HG02970 (cell line): ENCODE measurements at regions not wholly inside any gene's neighbourhood (a gene's known extent, or its start where the extent isn't known, plus 50 kb on each side); places are given as distances from the start of the nearest gene placed in this dataset.

Experiments used
- ATAC-seq: cut with Tn5 transposase; IDR thresholded peaks from one replicate; pipeline ENCODE4 v1.9.1; 2021; ENCODE audit warnings: mild to moderate bottlenecking, moderate library complexity, moderate number of reproducible peaks; ENCODE audit not compliant: unreplicated experiment, low FRiP score

DNA sequence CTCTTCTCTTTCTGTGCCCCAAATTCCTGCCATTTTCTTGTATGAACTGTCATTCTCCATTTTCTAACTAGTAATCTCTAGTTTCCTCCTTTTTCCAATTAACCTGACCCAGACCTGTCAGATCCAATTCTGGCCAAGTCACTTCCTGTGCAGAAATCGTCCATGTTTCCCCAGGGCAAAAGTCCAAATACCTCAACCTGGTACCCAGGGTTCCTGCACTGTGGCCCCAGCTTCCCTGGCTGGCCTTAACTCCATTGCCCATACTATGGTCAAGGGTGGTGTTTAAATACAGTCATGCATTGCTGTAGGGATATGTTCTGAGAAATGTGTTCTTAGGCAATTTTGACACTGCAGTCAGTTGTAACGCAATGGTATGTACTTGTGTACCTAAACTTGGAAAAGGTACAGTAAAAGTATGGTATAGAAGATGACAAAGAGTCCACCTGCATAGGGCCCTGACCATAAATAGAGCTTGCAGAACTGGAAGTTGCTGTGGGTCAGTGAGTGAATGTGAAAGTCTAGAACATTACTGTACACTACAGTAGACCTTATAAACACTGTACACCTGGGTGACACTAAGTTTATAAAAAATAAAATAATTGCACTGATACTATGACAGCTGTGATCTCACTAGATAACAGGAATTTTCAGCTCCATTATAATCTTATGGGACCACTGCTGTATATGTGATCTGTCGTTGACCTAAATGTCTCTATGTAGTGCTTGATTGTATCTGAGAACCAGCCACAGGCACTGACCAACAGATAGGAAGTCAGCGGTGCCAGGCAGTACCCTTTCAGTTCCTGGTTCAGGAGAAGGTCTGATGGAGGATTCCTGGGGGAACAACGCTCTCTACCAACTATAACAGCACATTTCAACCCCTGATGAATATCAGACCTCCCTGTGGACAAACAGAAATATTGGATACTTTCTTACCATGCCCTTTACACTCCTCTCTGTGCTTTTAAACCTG lies 336.1 kb upstream of the PROK2 start:
- ATAC-seq = no peak

- ATAC-seq = no peak
Observed at GRCh38 chr3:72120039-72120438, 335.1 kb upstream of the PROK2 start.

DNA sequence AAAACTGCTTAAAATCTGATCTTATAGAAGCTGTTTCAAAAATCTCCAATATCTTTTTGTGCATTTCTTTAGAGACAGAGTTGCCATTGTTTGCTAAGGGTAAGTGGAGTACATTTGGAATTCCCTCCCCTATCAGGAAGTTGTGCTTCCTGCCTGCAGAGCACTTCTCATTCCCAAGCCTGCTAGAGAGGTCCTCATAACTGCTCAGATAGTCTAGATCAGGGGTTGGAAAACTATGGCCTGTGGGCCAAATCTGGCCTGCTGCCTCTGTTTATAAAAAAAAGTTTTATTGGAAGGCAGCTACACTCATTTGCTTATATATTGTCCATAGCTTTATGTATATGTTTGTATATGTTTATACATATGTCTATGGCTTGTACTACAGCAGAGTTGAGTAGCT lies 333.7 kb upstream of the PROK2 start:
- no peak for ATAC-seq

- no peak for ATAC-seq
Observed at GRCh38 chr3:72116226-72116625, 331.3 kb upstream of the PROK2 start.

- no peak for ATAC-seq
Observed at GRCh38 chr3:72115307-72115706, 330.4 kb upstream of the PROK2 start.

DNA sequence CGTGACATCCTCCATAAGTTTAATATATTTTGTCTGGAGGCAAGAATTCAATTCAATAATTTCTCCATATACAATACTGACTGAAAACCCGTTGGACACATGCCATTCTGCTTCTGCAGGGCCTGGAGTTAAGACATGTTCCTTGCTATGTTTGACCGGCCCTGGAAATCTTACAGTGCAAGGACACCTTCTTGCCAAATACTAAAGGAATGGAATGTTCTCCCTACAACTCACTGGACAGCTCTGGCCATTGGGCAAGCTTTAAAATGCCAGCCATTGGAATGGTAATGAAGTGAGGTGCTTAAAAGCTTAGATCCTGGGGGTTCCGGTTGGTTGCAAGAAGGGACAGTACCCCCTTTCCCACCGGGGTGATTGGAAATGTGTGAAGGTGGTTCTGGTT lies 329.8 kb upstream of the PROK2 start:
- no peak for ATAC-seq

DNA sequence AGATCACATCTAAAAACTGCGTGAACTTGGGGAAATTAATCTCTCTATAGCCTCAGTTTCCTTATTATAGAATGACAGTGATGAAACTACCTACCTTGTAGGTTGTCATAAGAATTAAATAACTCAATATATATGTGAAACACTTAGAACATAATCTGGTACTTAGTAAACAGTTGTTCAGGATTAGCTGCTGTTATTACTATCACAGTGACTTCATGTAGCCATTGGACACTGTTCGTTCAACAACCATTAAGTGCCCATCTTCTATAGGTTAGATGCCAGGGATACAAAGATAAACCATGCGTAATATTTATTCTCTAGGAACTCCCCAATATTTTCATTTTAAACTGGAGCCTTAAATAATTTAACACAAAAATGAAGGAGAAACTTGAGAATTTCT lies 329.0 kb upstream of the PROK2 start:
- no peak for ATAC-seq

- ATAC-seq = no peak
Observed at GRCh38 chr3:72113564-72113963, 328.6 kb upstream of the PROK2 start.

GRCh38 chr3:72112435-72112834 lies 327.5 kb upstream of the PROK2 start:
- ATAC-seq = no peak

- ATAC-seq = no peak
Observed at GRCh38 chr3:72111265-72112205, 326.6 kb upstream of the PROK2 start.

DNA sequence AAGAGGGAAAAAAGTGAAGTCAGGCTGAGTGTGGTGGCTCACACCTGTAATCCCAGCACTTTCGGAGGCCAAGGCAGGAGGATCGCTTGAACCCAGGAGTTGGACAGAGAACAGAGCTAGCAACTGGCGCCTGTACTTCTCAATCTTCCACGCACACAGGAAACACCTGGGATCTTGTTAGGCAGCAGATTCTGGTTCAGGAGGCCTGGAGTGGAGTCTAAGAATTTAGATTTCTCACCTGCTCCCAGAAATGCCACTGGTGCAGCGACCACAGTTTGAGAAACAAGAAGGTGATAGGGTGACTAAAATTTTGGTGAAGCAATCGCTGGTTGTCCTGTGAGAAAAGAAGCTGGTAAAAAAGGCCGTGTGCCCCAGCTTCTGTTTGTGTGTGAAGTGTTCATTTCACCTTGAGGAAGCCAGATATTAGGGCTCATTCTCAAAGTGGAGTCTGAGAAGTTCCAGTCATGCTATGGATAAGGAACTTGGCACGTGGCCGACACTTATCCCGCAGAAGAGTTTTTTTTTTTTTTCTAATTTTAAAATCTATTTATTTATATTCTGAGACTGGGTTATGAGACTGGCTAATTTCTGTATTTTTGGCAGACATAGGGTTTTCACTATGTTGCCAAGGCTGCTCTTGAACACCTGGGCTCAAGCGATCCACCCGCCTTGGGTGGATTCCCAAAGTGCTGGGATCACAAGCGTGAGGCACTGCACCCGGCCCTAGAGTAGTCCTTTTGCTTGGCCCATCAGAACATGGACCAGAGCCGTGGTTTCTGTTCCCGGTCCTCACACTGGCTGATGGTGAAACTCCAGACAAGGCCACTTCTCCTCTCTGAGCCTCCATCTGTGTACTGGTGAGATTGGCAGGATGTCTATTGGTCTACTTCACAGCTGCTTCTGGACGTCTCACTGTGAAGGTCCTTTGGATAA lies 324.6 kb upstream of the PROK2 start:
- ATAC-seq = no peak

DNA sequence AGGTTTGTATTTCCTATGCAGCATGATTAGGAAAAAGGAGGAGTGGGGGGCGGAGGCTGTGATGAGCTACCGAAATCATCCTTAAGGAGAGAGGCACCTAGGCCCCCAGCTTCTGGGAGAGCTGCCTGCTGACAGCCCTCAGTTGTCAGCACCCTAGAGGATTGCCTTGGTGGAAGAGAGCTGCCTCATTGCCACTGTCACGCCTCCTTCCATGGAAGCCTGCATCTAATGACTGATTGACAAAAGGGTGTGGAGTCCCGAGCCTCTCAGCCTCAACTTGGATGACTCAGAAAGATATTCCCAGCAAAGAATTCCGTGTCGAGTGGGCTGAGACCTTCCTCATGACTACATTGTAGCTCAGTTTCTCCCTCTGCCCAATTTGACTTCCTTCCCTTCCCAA lies 320.4 kb upstream of the PROK2 start:
- no peak for ATAC-seq

GRCh38 chr3:72102112-72102616 lies 317.2 kb upstream of the PROK2 start:
- ATAC-seq = peak; percentile 44

GRCh38 chr3:72101494-72101893 lies 316.5 kb upstream of the PROK2 start:
- no peak for ATAC-seq

GRCh38 chr3:72100601-72101187 lies 315.7 kb upstream of the PROK2 start:
- ATAC-seq = peak; percentile 72

DNA sequence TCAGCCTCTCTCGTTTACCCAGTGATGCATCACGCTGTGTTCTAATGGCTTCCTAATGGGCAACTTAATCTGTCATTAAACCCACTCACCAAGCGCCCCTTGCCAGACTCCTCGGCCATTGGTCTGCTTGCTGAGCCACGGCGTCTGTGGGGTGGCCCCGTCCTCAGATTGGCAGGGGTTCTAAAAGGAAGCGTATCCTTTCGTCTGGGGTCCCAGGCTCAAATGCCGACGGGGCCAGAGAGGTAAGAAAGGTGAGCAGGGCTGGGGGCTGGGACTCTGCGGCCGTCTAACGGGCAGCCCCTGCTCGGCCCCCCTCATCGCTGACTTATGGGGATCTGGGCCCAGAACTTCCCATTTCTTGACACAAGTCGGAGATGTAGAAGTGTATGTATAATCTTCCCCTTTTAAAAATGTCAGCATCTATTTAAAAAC lies 315.1 kb upstream of the PROK2 start:
- no peak for ATAC-seq

DNA sequence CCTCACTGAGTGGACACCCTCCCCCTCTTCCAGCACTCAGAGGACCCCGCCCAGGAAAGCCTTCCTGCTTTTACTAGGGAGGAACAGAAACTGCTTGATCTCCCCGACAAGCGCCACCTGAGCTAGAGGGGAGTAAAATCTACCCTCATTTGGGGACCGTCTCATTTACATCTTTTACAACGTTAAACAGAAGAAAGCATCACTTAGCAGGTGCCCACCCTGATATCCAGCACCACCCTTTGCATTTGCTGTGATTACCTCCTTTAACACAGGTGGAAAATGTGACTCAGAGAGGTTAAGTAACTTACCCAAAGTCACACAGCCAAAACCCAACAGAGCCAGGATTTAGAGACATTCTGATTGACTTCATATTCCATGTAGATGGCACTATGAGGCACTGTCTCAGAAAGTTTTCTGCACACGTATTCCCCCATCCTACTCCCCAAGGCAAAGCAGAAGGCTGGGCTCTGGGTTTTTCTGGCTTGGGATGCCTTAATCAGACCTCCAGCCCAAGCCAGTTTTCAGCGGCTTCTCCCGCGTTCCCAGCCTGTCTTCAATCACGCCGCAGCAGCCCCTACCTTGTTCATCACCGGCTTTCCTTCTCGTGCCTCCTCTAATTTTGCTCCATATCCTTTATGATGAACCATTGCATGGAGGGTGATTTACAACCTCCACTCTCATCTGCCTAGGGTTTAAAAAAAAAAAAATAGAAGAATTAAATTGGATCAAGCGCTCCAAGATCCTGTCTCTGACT lies 314.6 kb upstream of the PROK2 start:
- ATAC-seq = no peak

DNA sequence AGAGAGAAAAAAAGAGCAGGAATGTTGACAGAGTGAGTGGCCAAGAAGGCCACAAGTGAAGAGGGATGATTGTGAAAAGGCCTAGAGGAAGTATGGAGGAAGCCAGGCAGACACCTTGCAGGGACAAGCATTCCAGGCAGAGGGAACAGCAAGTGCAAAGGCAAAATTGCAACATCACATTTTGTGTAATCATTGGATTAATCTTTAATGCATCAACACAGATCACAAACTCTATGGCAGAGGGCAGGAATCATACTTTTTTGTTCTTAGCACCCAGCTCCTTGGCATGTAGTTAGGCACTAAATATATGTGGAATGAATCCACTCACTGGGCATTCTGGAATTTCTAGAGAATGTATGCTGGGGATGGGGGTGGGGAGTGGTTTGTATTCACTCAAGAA lies 312.1 kb upstream of the PROK2 start:
- no peak for ATAC-seq

DNA sequence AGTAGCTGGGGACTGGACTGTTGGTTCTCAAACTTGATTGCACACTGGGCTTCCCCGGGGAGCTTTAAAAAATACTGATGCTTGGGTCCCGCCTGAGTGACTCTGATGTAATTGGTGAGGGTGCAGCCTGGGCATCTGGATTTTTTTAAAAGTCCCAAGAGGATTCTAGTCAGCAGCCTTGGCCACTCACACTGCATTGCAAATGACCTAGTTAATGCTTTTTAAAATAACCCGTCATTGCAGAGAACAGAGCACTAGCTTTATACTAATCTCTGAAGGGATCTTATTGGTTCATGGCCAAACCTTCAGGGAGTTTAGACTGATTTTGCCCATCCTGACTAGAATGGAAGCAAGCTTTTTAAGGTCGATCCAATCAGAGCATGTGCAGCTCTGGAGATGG lies 310.6 kb upstream of the PROK2 start:
- no peak for ATAC-seq
